ENCODE measurements at regions not wholly inside any gene's neighbourhood (a gene's known extent, or its start where the extent isn't known, plus 50 kb on each side); places are given as distances from the start of the nearest gene placed in this dataset.

GRCh38 chr3:66633402-66634381, 132.9 kb upstream of the LRIG1 start:
- TF ChIP-seq CTCF (IDR thresholded peaks at IDR 0.05; ENCODE audit: borderline replicate concordance), result no peak
- H3K27ac ChIP-seq (replicated peaks), result no peak overlapping the region

GRCh38 chr3:66638717-66639116, 137.9 kb upstream of the LRIG1 start:
- Histone ChIP-seq H3K27ac (replicated peaks) (no peak overlapping the region), H3K4me3 (no peak overlapping the region), H3K4me1 (peaks cover 5% of the 10 kb centered on the region), H3K36me3 (no peaks in the 10 kb centered on the region), H3K27me3 (ENCODE audit: low read depth) (no peaks in the 10 kb centered on the region), H3K9me3 (replicated peaks) (no peaks in the 10 kb centered on the region)
- DNase-seq, result no peak
- TF ChIP-seq CTCF (IDR thresholded peaks at IDR 0.05; ENCODE audit: borderline replicate concordance), result no peak
- intact Hi-C loops (cut with micrococcal nuclease), result no loop called here

More at GRCh38 chr3:66633402-66634381, 132.9 kb upstream of the LRIG1 start:
- Histone ChIP-seq H3K9me3 (replicated peaks) (no peaks in the 10 kb centered on the region), H3K4me3 (no peak overlapping the region), H3K36me3 (no peaks in the 10 kb centered on the region), H3K27me3 (ENCODE audit: low read depth) (no peaks in the 10 kb centered on the region), H3K4me1 (peaks cover 13% of the 10 kb centered on the region)
- intact Hi-C loops (cut with micrococcal nuclease), result no loop called here
- no peak for DNase-seq

- no peaks in the 10 kb centered on the region for H3K27me3 ChIP-seq (ENCODE audit: low read depth)
- H3K4me1 ChIP-seq, result no peaks in the 10 kb centered on the region
- H3K9me3 ChIP-seq (replicated peaks), result peaks cover 7% of the 10 kb centered on the region
- no peaks in the 10 kb centered on the region for H3K36me3 ChIP-seq
- DNase-seq, result no peak
- no peak overlapping the region for H3K27ac ChIP-seq (replicated peaks)
- H3K4me3 ChIP-seq, result no peak overlapping the region
- TF ChIP-seq CTCF (IDR thresholded peaks at IDR 0.05; ENCODE audit: borderline replicate concordance), result no peak
- intact Hi-C loops (cut with micrococcal nuclease), result no loop called here
Observed at GRCh38 chr3:66639809-66640356, 139.1 kb upstream of the LRIG1 start.

- no peaks in the 10 kb centered on the region for H3K27me3 ChIP-seq (ENCODE audit: low read depth)
- TF ChIP-seq CTCF (IDR thresholded peaks at IDR 0.05; ENCODE audit: borderline replicate concordance), result no peak
- peaks cover 21% of the 10 kb centered on the region for H3K9me3 ChIP-seq (replicated peaks)
- no peaks in the 10 kb centered on the region for H3K4me1 ChIP-seq
- no peak for DNase-seq
- intact Hi-C loops (cut with micrococcal nuclease), result no loop called here
- no peak overlapping the region for H3K4me3 ChIP-seq
- no peak overlapping the region for H3K27ac ChIP-seq (replicated peaks)
- no peaks in the 10 kb centered on the region for H3K36me3 ChIP-seq
Observed at GRCh38 chr3:66642019-66642418, 141.2 kb upstream of the LRIG1 start.

- Histone ChIP-seq H3K27ac (replicated peaks) (no peak overlapping the region), H3K4me1 (no peaks in the 10 kb centered on the region), H3K4me3 (no peak overlapping the region), H3K27me3 (ENCODE audit: low read depth) (no peaks in the 10 kb centered on the region), H3K36me3 (no peaks in the 10 kb centered on the region), H3K9me3 (replicated peaks) (peaks cover 21% of the 10 kb centered on the region)
- no peak for DNase-seq
- no peak for TF ChIP-seq CTCF (IDR thresholded peaks at IDR 0.05; ENCODE audit: borderline replicate concordance)
- intact Hi-C loops (cut with micrococcal nuclease), result no loop called here
Observed at GRCh38 chr3:66642484-66642883, 141.7 kb upstream of the LRIG1 start.

Measured in left ventricle myocardium inferior (tissue), 1 donor.